Uterus (tissue), 2 donors: ENCODE measurements at regions not wholly inside any gene's neighbourhood (a gene's known extent, or its start where the extent isn't known, plus 50 kb on each side); places are given as distances from the start of the nearest gene placed in this dataset.

Experiments
- POLR2A ChIP-seq, 2 donors: fragments of 450-650 bp; IDR thresholded peaks; one replicate each; pipeline ENCODE4 v1.6.1; 2016; ENCODE audit warnings: antibody characterized with exemption in 2 of 2, mild to moderate bottlenecking in 1 of 2, moderate library complexity in 1 of 2
- TF ChIP-seq, protein P1 (sequence below), 4 experiments: fragments of 200-600 bp in 2 of 4; fragments of 450-650 bp in 2 of 4; sonication (generic) in 2 of 4; IDR thresholded peaks; one replicate each; pipeline ENCODE4 v1.5.1; 2016 to 2019; ENCODE audit warnings: antibody characterized with exemption in 4 of 4, mild to moderate bottlenecking in 2 of 4, moderate library complexity in 1 of 4

- TF ChIP-seq, protein P1, sequence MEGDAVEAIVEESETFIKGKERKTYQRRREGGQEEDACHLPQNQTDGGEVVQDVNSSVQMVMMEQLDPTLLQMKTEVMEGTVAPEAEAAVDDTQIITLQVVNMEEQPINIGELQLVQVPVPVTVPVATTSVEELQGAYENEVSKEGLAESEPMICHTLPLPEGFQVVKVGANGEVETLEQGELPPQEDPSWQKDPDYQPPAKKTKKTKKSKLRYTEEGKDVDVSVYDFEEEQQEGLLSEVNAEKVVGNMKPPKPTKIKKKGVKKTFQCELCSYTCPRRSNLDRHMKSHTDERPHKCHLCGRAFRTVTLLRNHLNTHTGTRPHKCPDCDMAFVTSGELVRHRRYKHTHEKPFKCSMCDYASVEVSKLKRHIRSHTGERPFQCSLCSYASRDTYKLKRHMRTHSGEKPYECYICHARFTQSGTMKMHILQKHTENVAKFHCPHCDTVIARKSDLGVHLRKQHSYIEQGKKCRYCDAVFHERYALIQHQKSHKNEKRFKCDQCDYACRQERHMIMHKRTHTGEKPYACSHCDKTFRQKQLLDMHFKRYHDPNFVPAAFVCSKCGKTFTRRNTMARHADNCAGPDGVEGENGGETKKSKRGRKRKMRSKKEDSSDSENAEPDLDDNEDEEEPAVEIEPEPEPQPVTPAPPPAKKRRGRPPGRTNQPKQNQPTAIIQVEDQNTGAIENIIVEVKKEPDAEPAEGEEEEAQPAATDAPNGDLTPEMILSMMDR (IDR thresholded peaks at IDR 0.05), result no peak
- TF ChIP-seq POLR2A (IDR thresholded peaks at IDR 0.05), result no peak
Observed at GRCh38 chr6:101113468-101114260, 232.5 kb upstream of the ASCC3 start.
